Activated CD8-positive, alpha-beta memory T cell treated with anti-CD3 and anti-CD28 coated beads for 36 hours (primary cell): ENCODE measurements at regions not wholly inside any gene's neighbourhood (a gene's known extent, or its start where the extent isn't known, plus 50 kb on each side); places are given as distances from the start of the nearest gene placed in this dataset.

Source experiments
- CTCF ChIA-PET: fragments of 350-600 bp; sonication (Branson Sonifier 250); formaldehyde crosslinking; loops from one replicate; lab custom pipeline; 2021; ENCODE audit warnings: antibody characterized with exemption; lab: Charles Lee
- POLR2A ChIA-PET: fragments of 350-600 bp; sonication (Branson Sonifier 250); formaldehyde crosslinking; loops from one replicate; lab custom pipeline; 2021; ENCODE audit warnings: antibody characterized with exemption; lab: Charles Lee

DNA sequence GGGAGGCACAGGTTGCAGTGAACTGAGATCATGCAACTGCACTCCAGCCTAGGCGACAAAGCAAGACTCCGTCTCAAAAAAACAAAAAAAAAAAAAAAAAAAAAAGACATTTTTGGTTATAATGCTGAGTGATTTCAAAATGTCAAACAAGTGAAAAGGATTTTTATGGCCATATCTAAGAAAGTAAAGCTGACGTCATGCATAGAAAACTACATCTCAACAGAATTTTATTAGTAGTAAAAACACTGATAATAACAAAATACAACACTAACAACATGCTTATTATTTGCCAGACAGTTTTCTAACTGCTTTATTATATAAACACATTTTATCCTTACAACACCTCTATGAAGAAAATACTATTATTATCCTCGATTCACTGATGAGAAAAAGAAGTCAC, 833.0 kb upstream of the WWC1 start:
- CTCF ChIA-PET = no interaction called here
- POLR2A ChIA-PET = no interaction called here

DNA sequence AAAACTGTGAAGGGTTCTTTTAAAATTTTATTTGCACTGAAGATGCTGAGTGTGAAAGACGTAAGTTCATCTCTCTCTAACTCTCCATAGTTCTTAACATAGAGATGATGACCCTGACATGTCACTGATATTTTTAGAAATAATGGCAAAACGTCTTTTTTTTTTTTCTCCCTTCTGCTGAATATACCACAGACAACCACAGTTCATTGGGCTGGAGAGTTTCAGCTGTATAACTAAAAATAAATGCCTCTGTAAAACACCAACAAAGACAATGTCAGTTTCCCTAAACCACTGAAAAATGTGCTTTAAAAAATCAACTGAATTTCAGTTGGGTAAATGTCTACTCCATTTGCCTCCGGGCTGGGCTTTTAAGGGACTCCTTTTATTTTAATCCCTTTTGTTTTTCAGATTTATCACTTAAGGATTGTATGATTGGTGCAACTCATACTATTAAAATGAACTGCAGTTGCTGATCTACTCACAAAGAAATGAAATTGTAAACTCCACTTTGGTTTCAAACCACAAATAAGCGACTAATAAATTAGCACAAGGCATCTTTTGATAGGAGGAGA, 830.9 kb upstream of the WWC1 start:
- ChIA-PET CTCF (no interaction called here), POLR2A (no interaction called here)

DNA sequence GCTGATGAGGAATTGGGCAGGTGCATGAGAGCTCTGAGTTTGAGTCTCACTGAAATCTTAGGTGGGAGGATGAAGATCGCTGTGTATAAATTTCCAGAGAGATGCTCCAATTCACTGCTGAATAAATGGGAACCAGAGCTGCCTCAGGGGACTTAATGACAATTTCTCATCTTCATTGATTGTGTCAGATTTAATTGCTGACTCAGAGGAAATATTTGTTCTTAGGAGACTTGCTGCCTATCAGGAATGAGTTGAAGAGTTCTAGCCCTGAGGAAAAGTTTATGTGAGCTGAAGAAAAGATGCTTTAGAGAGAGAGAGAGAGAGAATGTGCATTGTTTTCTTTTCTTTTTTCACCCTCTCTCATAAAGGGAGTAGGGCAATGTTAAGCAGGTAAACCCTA, 827.5 kb upstream of the WWC1 start:
- CTCF ChIA-PET = no interaction called here
- POLR2A ChIA-PET = no interaction called here

- ChIA-PET POLR2A (no interaction called here), CTCF (no interaction called here)
Observed at GRCh38 chr5:167466992-167467391, 824.5 kb upstream of the WWC1 start.

- CTCF ChIA-PET = no interaction called here
- POLR2A ChIA-PET = no interaction called here
Observed at GRCh38 chr5:167472566-167473108, 818.8 kb upstream of the WWC1 start.

- CTCF ChIA-PET = no interaction called here
- POLR2A ChIA-PET = no interaction called here
Observed at GRCh38 chr5:167478188-167478587, 813.3 kb upstream of the WWC1 start.

GRCh38 chr5:167479779-167480178, 811.7 kb upstream of the WWC1 start:
- ChIA-PET POLR2A (no interaction called here), CTCF (no interaction called here)

GRCh38 chr5:167481345-167481744, 810.1 kb upstream of the WWC1 start:
- POLR2A ChIA-PET = no interaction called here

DNA sequence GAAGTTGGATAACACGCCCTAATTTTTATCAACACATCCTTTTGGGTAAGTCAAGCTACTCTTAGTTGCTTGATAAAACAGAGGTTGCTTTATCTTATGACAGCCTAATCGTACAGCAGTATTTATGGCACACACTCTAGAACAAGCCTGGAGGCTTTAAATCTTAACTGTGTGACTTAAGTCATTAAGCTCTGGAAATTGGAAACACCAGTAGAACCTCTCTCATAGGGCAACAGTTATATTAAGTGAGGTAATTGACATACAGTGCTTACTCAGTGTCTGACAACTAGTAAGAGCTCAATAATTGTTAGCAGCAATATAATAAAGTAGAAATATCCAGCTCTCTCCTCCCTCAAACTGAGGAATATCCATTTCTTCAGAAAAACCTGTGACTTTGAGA, 808.9 kb upstream of the WWC1 start:
- ChIA-PET CTCF (no interaction called here), POLR2A (no interaction called here)

More at GRCh38 chr5:167481345-167481744, 810.1 kb upstream of the WWC1 start:
- CTCF ChIA-PET = no interaction called here

GRCh38 chr5:167485061-167485774, 806.2 kb upstream of the WWC1 start:
- ChIA-PET CTCF (no interaction called here), POLR2A (no interaction called here)

- POLR2A ChIA-PET = no interaction called here
Observed at GRCh38 chr5:167488371-167488770, 803.1 kb upstream of the WWC1 start.

DNA sequence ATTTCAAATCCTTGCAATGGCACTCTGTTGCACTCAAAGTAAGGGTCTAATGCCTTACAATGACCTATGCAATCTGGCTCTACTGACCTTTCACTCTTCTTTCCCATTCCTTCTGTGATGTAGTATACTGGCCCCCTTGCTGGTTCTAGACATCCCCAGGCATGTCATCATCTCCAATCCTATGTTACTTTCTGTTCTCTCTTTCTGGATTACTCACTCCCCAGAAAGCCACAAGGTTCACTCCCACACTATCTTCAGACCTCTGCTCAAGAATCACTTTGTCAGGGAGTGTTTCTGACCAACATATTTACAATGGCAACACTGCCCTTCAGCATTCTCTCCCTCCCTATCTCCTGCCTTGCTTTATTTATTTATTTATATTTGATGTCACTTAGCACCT, 802.2 kb upstream of the WWC1 start:
- POLR2A ChIA-PET = no interaction called here
- CTCF ChIA-PET = no interaction called here

More at GRCh38 chr5:167488371-167488770, 803.1 kb upstream of the WWC1 start:
- CTCF ChIA-PET = no interaction called here

GRCh38 chr5:167503926-167504720, 787.3 kb upstream of the WWC1 start:
- POLR2A ChIA-PET = no interaction called here
- CTCF ChIA-PET = no interaction called here

- POLR2A ChIA-PET = no interaction called here
- CTCF ChIA-PET = no interaction called here
Observed at GRCh38 chr5:167507463-167508233, 783.8 kb upstream of the WWC1 start.

- ChIA-PET CTCF (no interaction called here), POLR2A (no interaction called here)
Observed at GRCh38 chr5:167509076-167509475, 782.4 kb upstream of the WWC1 start.

- POLR2A ChIA-PET = no interaction called here
Observed at GRCh38 chr5:167511276-167511675, 780.2 kb upstream of the WWC1 start.

GRCh38 chr5:167512111-167512510, 779.3 kb upstream of the WWC1 start:
- POLR2A ChIA-PET = no interaction called here
- CTCF ChIA-PET = no interaction called here

More at GRCh38 chr5:167511276-167511675, 780.2 kb upstream of the WWC1 start:
- CTCF ChIA-PET = no interaction called here

DNA sequence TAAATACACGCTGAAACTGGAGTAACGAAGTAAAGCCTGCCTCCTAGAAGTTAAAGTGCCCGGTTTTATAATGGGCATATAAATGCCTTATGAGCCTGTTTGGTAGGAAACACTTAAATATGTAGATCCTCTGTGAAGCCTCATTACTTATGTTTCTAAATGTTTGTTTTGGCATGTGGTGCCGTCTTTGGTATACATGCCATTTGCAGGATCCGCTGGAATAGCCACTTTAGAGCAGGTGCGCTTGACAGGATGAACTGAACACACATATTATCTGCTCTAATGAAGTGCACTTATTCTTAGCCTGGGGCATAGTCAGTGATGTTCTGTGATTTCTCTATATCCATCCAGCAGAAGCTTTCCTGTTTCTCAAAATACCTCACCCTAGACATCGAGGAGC, 778.1 kb upstream of the WWC1 start:
- ChIA-PET CTCF (no interaction called here), POLR2A (no interaction called here)

GRCh38 chr5:167514461-167514860, 777.0 kb upstream of the WWC1 start:
- ChIA-PET CTCF (no interaction called here), POLR2A (no interaction called here)

DNA sequence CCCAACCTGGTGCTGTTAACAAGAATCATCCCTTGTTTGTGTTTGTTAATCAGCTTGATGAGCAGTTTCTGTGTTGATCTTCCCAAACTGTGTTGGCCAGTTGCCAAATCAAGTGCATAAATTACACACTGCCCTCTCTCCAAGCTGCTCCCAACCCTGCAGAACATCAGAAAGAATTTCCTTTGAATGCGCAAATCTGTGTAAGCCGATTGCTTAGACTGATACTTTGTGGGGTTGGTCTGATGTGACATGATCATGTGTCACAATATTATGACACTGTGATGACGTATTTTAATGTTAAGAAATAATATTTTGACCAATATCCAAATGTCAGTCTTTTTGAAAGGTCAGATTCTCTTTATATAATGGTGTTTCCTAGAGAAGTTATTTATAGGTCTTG, 766.4 kb upstream of the WWC1 start:
- ChIA-PET POLR2A (no interaction called here), CTCF (no interaction called here)
